Calu3 (cell line): ENCODE measurements at regions not wholly inside any gene's neighbourhood (a gene's known extent, or its start where the extent isn't known, plus 50 kb on each side); places are given as distances from the start of the nearest gene placed in this dataset.

ENCODE experiments used
- BruUV-seq: library from RNA; stranded (reverse); fragments of 400-500 nt; replicated peaks from 2 replicates; lab custom pipeline; 2021; lab: Mats Ljungman, UMichigan
- CTCF ChIA-PET: fragments of 300-600 bp; sonication (Branson Sonifier 250); formaldehyde crosslinking; loops from one replicate; lab custom pipeline; 2022; ENCODE audit warnings: antibody characterized with exemption; lab: Charles Lee
- DNase-seq: peaks from one replicate; pipeline ENCODE4 v3.0.0; 2022
- H3K27ac Mint-ChIP-seq: one replicate; pipeline ENCODE4 v1.8.0; 2022; ENCODE audit warnings: mixed read lengths; ENCODE audit not compliant: unreplicated experiment
- H3K27me3 Mint-ChIP-seq: one replicate; pipeline ENCODE4 v1.8.0; 2022; ENCODE audit warnings: mixed read lengths; ENCODE audit not compliant: unreplicated experiment
- H3K36me3 Mint-ChIP-seq: one replicate; pipeline ENCODE4 v1.8.0; 2022; ENCODE audit warnings: mild to moderate bottlenecking, moderate library complexity, mixed read lengths; ENCODE audit not compliant: insufficient read depth, unreplicated experiment
- H3K4me1 Mint-ChIP-seq: one replicate; pipeline ENCODE4 v1.8.0; 2022; ENCODE audit warnings: mild to moderate bottlenecking, low read depth, mixed read lengths; ENCODE audit not compliant: unreplicated experiment
- H3K4me3 Mint-ChIP-seq: one replicate; pipeline ENCODE4 v1.8.0; 2022; ENCODE audit warnings: mild to moderate bottlenecking, low read depth, moderate library complexity, mixed read lengths; ENCODE audit not compliant: unreplicated experiment
- H3K9me3 Mint-ChIP-seq: one replicate; pipeline ENCODE4 v1.8.0; 2022; ENCODE audit warnings: low read depth, mixed read lengths; ENCODE audit not compliant: unreplicated experiment
- CTCF ChIP-seq: fragments of 200-600 bp; IDR thresholded peaks from one replicate; pipeline ENCODE4 v1.8.0; 2022; ENCODE audit warnings: antibody characterized with exemption; ENCODE audit not compliant: unreplicated experiment
- intact Hi-C: fragments of 100-400 bp; cut with micrococcal nuclease; formaldehyde crosslinking; loops from one replicate; pipeline ENCODE4 v1.10.0; 2022; ENCODE audit not compliant: unreplicated experiment

- no peak overlapping the region for H3K27ac Mint-ChIP-seq
- TF ChIP-seq CTCF = no peak
- CTCF ChIA-PET = no interaction called here
- no peaks in the 10 kb centered on the region for H3K36me3 Mint-ChIP-seq
- intact Hi-C loops = no loop called here
- H3K4me3 Mint-ChIP-seq = no peak overlapping the region
- H3K27me3 Mint-ChIP-seq = peaks cover 55% of the 10 kb centered on the region
- no peaks in the 10 kb centered on the region for H3K9me3 Mint-ChIP-seq
- peaks cover 13% of the 10 kb centered on the region for H3K4me1 Mint-ChIP-seq
- no TSS peak for BruUV-seq
- DNase-seq = no peak
These were observed 507.7 kb downstream of the MN1 start for GRCh38 chr22:27293721-27294445.

- no peak for DNase-seq
- Mint-ChIP-seq H3K4me1 (peaks cover 18% of the 10 kb centered on the region), H3K4me3 (no peak overlapping the region), H3K9me3 (no peaks in the 10 kb centered on the region), H3K27ac (no peak overlapping the region), H3K27me3 (peaks cover 55% of the 10 kb centered on the region), H3K36me3 (no peaks in the 10 kb centered on the region)
- CTCF ChIA-PET = no interaction called here
- intact Hi-C loops = no loop called here
- BruUV-seq = no TSS peak
- TF ChIP-seq CTCF = no peak
These were observed 506.5 kb downstream of the MN1 start for GRCh38 chr22:27295040-27295439.

GRCh38 chr22:27295605-27296004, 506.0 kb downstream of the MN1 start:
- Mint-ChIP-seq H3K27me3 (peaks cover 55% of the 10 kb centered on the region), H3K4me1 (peaks cover 18% of the 10 kb centered on the region), H3K36me3 (no peaks in the 10 kb centered on the region), H3K9me3 (no peaks in the 10 kb centered on the region), H3K27ac (no peak overlapping the region), H3K4me3 (no peak overlapping the region)
- intact Hi-C loops = no loop called here
- DNase-seq = no peak
- no TSS peak for BruUV-seq
- CTCF ChIA-PET = no interaction called here
- no peak for TF ChIP-seq CTCF

- no peaks in the 10 kb centered on the region for H3K36me3 Mint-ChIP-seq
- no peak overlapping the region for H3K4me3 Mint-ChIP-seq
- H3K27me3 Mint-ChIP-seq = peaks cover 55% of the 10 kb centered on the region
- no peak overlapping the region for H3K27ac Mint-ChIP-seq
- CTCF ChIA-PET = no interaction called here
- intact Hi-C loops = no loop called here
- no peak for TF ChIP-seq CTCF
- H3K4me1 Mint-ChIP-seq = peaks cover 18% of the 10 kb centered on the region
- no peaks in the 10 kb centered on the region for H3K9me3 Mint-ChIP-seq
- DNase-seq = no peak
- BruUV-seq = no TSS peak
These were observed 505.4 kb downstream of the MN1 start for GRCh38 chr22:27296091-27296675.
